Skeletal muscle cell (primary cell): ENCODE measurements at regions not wholly inside any gene's neighbourhood (a gene's known extent, or its start where the extent isn't known, plus 50 kb on each side); places are given as distances from the start of the nearest gene placed in this dataset.

Experiments used
- DNase-seq: peaks from one replicate; pipeline ENCODE4 v3.0.0-alpha.2; 2010; ENCODE audit warnings: low read depth
- H3K4me3 ChIP-seq: 2 replicates; pipeline ENCODE4 v1.5.1; 2011; ENCODE audit warnings: low read depth, mild to moderate bottlenecking, control low read depth, low read length, moderate library complexity

DNA sequence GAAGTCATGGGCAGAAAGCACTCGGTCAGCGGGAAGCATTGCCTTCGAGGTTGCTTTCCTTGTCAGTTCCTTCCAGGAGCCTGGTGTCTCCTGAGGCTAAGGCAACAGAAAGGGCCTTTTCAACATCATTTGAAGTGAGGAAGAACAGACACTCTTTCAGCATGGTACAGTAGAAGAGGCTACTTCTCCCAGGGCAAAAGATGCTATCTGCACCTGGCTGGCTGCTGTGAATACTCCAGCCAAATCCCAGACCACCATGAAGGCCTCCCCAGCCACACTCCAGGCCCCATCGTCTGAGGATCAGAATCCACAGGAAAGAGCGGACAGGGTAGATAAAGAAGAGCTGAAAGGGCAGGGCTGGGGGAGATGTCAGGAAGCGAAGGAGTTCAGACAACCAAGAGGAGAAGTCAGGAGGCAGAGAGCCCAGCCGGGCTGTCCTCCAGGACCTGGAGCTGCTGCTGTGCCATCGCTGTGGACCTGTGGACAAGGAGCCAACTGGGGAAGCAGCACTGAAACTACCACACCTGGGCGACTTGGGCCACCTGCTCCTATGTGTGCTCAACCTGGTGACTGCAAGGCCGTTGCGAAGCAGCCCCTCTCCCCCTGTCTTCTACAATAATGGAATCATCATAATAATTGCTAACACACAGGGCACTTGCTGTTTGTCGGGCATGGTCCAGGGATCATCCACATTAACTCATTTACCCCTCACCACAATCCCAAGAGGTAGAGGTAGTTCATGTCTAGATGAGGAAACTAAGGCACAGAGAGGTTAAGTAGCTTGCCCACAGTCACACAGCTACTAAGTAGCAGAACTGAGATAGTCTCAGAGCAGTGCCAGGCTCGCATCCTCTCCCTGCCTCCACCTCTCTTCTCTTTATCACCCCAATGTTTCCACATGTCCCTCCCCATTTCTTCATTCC, 88.0 kb upstream of the ZBTB40 start:
- DNase-seq, result no peak

DNA sequence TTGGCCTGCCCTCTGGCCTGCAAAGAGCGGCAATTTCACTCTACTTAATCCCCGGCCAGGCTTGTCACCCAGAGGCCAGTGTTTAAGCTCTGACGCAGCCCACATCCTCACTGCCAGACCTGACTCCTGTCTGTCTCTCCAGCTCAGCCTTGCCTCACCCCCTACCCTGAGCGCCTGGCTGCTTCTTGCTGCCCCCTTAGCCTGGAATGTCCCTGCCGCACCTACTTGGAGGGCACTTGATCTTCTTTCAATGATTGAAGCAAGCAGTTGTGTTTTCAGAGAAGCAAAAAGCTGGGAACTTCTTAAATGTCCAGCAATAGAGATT, 87.4 kb upstream of the ZBTB40 start:
- H3K4me3 ChIP-seq, result no peak overlapping the region
- no peak for DNase-seq

More for the DNA sequence above, 88.0 kb upstream of the ZBTB40 start:
- no peak overlapping the region for H3K4me3 ChIP-seq

DNA sequence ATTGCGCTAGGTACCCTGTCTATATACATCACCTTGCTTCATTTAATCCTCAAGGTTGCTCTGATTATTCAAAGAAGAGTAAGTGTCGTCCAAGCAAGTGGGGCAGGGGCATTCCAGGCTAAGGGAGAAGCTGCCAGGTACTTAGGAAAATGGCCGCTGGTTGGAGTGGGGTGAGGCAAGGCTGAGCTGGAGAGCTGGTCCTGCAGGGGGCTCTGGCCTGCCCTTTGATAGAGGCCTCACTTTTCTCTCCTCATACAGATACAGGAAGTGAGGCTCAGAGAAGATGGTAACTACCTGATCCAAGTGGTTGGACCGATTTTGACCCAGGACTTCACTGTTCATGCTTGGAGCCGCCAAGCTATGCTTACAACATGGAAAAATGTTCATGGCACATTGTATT, 86.9 kb upstream of the ZBTB40 start:
- no peak for DNase-seq
- H3K4me3 ChIP-seq, result no peak overlapping the region

DNA sequence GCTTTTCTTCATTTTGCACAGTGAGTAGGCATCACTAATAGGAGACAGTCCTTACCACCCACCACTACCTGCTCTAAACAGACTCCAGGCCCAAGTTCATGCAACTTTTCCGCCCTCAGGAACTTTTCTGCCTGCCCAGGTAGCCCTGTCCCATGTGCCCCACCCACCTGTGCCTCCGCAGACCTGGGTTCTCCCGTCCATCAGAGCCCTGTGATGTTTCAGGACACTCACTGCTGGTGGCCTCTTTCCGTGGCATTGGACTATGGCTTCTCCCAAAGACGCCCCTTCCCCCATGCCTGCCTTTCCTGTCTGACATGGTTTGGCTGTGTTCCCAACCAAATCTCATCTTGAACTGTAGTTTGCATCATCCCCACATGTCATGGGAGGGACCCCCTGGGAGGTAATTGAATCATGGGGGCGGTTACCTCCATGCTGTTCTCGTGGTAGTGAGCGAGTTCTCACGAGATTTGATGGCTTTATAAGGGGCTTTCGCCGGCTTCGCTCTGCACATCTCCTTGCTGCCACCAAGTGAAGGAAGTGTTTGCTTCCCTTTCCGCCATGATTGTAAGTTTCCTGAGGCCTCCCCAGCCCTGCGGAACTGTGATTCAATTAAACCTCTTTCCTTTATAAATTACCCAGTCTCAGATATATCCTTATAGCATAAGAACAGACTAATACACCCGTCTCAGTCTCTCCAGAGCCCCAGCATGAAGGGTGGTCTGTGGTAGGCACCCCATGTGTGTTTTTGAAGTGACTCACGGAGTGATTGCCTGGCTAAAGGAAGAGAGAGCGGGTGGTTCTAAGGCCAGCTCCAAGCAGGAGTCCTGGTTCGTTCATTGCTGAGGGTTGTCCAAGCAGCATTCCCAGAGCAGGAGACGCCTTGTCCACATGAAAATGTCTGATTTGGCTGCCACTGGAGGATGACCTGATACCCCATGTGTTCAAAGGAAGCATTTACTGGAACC, 86.0 kb upstream of the ZBTB40 start:
- DNase-seq, result peak; percentile 8
- H3K4me3 ChIP-seq, result no peak overlapping the region

DNA sequence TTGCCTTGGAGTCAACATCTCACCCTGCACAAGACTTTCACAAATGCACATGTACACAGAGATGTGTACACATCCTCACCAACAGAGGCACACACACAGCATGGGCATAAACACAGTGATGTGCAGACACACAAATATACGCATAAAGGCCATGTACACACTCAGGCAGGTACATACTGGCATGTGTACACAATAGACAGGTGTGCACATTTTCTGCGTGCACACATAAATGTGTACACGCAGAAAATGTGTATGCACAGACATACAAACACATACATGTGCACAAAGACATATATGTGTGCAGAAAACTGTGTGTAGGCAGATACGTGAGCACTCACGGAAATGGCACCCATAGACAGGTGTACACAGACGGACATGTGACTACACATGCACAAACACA, 85.3 kb upstream of the ZBTB40 start:
- DNase-seq, result no peak
- no peak overlapping the region for H3K4me3 ChIP-seq

DNA sequence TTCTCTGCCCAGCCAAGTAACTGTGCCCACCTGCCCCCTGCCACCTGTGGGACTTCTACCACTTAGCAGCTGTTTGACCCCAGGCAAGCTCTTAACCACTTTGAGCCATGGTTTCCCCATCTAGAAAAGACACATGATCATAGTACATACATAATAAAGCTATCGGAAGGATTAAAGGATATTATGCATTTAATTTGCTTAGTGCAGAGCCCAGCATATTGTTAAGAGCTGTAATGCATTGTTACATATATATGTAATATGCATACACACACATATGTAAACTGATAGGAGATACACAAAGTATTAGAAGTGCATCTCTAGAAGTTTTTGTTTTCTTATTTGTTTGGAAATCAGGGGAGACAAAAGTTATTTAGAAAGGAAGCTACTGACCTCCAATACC, 83.5 kb upstream of the ZBTB40 start:
- no peak for DNase-seq

DNA sequence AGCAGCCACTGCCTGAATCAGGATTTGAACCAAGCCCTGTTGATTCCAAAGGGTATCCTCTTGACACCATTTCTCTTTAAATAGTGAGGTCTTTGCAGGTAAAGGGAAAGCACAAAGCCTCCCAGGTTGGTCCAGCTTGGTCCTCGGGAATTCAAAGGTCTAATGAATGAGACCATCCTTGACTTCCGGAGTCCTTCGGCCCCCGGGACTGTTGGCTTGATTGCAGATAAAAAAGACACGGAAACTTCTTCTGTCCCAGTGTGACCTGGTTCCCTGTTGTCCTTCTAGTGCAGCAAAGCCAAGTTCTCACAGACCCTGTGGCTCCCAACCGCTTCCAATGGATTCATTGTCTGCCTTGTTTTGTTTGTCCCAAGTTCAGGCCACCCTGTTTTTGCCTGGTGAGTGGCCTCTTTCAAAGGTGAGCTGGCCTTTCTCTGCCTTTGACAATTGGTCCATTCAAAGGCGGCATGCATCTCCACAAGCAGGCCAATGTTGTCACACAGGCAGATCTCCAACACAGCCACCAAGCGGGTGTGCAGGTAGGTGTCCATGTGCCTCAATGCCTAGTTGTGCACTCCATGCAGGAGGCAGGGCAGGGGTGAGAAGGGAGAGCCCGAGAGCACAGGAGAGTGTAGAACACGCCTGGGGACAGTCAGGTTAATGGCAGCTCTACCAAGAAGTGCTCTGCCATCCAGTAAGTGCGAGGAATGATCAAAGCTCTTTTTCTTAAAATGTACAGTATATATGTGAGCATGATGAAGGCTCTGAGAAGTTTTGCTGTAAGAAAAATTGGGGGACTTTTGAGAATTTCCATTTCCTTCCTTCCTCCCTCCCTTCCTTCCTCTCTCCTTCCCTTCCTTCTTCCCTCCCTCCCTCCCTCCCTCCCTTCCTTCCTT, 82.1 kb upstream of the ZBTB40 start:
- DNase-seq, result no peak
- no peak overlapping the region for H3K4me3 ChIP-seq

More for the DNA sequence above, 83.5 kb upstream of the ZBTB40 start:
- H3K4me3 ChIP-seq, result no peak overlapping the region

DNA sequence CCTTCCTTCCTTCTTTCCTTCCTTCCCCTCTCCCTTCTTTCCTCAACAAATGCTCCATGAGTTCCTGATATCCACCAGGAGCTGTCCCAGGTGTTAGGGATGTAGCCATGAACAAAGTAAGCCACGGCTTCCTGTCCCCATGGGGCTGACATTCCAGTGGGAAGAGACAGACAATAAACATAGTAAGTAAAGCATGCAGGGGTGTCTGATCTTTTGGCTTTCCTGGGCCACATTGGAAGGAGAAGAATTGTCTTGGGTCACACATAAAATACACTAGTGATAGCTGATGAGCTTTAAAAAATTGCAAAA, 81.5 kb upstream of the ZBTB40 start:
- DNase-seq, result no peak
- H3K4me3 ChIP-seq, result no peak overlapping the region

DNA sequence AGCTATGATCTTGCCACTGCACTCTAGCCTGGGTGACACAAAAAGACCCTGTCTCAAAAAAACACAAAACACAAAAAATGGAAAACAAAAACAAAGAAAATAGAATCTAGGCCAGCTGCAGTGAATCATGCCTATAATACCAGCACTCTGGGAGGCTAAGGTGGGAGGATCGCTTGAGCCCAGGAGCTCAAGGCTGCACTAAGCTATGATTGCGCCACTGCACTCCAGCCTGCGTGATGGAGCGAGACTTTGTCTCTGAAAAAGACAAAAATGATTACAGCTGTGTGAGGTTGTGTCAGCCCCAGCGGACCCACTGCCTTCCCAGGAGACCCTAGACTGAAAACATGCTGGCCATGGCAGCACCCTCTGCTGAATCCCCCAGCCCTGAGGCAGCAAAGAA, 80.2 kb upstream of the ZBTB40 start:
- no peak overlapping the region for H3K4me3 ChIP-seq
- DNase-seq, result no peak

DNA sequence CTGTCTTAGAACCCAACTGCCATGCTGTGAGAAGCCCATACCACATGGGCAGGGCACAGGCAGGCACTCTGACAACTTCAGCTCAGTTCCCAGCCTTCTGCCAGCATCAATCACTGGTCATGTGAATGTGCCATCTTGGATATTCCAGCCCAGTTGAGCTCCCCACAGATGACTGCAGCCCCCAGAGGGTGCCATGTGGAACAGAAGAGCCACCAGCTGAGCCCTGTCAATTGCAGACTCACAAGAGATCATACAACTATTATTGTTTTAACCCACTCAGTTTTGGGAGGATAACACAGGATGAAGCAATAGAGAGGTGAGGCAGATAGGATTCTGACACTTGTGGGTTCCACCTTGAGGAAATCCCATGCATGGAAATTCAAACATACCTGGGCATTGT, 78.4 kb upstream of the ZBTB40 start:
- no peak overlapping the region for H3K4me3 ChIP-seq
- DNase-seq, result no peak

DNA sequence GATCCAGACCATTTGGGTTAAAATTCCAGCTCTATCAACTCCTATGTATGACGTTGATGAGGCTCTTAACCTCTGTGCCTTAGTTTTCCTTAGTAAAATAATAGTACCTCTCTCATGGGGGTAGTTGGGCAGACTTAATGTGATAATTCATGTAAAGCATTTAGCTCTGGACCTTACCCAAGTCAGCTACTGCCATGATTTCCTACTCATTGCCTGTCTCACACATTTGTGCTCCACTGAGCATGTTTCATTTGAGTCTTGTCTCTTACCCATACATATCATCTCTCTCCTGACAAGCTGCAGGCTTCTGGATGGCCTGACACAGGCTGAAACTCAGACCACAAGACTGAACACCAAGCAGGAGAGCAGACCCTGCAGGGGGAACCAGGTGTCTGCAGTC, 77.7 kb upstream of the ZBTB40 start:
- DNase-seq, result no peak
- no peak overlapping the region for H3K4me3 ChIP-seq

DNA sequence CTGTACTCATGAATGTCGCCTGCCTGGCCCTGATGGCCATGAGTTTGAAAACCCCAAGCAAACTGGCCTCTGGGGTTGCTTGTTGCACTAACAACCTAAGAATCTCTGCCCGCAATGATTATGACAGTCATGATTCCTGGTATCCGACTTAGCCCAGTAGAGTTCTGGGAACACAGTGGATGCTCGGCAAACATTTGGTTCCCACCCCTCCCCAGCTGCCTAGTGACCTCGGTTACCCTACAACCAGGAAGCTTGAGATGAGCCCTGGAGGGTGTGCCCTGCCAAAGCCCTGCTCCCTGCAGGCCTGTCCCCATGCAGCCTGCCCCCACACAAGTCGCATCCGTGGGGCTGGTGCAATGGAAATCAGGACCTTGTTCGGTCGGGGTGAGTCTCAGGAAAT, 76.0 kb upstream of the ZBTB40 start:
- no peak overlapping the region for H3K4me3 ChIP-seq
- DNase-seq, result no peak

DNA sequence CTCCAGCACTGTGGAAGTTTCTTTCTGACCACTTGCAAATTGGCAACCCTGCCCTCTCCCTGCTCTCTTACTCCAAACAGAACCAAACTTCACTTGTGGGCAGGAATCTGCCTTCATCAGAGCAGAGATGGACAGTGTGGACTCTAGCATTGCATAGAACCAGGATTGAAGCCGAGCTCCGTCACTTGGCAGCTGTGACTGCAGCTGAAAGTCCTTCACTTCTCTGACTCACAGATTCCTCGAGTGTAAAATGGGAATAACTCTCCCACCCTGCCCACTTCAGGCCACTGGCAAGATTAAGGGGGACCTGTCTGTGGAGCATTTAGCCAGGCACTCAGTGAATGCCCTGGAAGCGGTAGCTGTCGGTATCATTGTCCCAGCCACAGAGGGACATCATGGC, 75.7 kb upstream of the ZBTB40 start:
- DNase-seq, result no peak
- H3K4me3 ChIP-seq, result no peak overlapping the region

DNA sequence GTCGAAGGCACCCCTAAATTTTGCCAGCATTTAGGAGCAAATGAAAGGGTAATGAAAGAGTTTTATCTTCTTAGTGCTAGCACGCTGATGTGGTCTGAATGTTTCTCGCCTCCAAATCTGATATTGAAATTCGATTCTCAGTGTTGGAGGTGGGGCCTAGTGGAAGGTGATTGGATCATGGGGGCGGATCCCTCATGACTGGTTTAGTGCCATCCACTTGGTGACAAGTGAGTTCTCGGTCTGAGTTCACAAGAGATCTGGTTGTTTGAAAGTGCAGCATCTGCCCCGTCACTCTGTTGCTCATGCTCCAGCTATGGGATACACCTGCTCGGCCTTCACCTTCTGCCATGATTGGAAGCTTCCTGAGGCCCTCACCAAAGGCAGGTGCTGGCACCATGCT, 75.1 kb upstream of the ZBTB40 start:
- H3K4me3 ChIP-seq, result no peak overlapping the region
- DNase-seq, result no peak

DNA sequence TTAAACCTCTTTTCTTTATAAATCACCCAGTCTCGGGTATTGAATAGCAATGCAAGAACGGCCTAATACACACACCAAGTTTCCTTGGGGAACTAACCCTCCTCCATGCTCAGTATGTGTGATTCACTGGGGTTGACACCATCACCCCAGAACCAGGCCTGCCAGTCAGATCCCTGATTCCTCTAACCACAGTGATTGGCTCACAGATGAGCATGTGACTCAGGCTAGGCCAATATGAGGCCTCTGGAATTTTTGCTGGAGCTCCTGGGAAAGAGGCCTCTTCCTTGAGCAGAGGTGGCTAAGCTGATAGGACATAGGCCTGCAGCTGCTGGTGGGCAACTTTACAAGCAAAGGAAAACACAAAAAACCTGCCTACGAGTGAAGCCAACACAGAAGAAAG, 74.7 kb upstream of the ZBTB40 start:
- no peak overlapping the region for H3K4me3 ChIP-seq
- DNase-seq, result no peak

DNA sequence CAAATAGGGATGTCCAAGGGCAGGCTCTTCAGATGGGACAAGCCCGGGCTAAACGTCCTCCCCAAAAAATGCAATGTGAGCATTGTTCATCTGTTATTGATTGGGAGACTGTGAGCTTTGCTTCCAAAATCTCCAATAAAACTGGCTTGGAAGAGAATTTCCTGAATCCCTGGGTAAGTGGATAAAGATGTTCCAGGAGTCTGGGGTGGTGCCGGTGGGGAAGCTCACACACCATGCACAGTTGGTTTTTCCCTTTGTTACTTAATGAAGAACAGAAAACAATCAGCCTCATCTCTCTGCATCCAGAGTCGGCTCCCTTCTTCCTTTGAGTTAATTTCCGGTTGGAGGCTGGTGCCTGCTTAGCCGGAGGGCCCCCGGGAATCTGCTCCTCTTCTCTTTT, 72.1 kb upstream of the ZBTB40 start:
- H3K4me3 ChIP-seq, result no peak overlapping the region
- no peak for DNase-seq

DNA sequence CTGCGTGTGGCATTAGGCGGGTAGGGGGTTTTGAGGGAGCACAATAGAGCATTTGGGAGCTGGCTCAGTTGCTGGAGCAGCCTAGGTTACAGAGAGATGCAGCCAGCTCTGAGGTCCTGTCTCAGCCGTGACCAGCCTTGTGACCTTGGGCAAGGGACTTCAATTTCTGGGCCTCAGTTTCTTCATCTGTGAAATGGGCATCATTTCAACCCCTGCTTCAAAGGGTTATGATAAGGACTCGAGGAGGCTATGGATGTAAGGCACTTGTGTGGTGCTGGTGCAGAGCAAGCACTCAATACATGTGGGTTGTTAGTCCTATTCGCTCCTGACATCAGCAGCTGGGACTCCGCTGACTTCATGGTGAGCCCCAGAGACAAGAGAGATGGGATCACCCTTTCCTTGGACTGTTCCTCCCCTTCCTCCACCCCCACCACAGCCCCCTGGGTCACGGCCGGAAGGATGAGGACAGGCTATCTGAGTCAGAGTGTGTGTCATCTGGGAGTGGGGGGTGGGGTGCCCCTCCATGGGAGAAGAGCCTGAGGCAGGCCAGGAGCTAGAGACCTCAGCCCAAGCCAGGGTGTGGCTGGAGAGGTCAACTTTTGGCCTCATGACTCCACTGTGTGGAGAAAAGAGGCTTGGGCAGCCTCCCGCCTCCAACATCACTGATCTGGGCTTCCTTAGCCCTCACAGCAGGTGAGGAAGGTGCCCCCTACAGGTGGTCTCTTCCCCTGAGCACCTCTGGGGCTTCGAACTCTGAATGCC, 71.4 kb upstream of the ZBTB40 start:
- no peak for DNase-seq
- H3K4me3 ChIP-seq, result no peak overlapping the region

DNA sequence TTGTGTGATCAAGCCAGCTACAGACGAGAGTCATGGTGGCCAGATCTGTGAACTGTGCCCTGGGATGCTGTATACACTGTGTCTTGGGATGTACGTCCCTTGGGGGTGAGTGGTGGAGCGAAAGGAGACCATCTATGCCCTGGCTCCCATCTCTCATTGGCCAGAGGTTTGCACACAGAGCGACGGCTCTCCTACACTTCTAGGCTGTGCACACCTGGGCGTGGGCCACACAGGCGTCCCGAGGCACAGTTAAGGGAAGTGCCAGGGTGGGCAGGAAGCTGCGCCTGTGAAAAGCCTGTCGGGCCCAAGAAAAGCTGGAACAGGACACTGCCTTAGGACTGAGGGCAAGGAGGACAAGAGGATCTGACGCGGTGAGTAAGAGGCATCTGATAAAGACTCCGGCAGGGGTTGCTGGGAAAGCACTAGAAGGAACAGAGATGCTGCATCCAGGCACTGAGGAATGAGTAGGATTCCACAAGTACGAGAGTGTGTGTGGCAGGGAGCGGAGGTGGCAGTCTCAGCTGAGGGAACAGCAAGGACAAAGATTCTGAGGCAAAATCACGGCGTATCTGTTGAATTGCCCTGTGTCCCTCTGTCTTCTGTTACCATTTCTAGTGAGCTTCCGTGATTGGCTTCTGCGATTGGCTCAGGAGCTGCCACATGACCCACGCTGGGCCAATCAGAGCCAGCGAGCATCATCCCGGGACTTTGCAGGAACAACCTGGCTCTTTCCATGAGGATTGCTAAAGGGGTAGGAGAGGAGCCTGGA, 67.9 kb upstream of the ZBTB40 start:
- no peak overlapping the region for H3K4me3 ChIP-seq

More for the DNA sequence above, 67.9 kb upstream of the ZBTB40 start:
- DNase-seq, result no peak
